WTC11 (cell line): ENCODE measurements at regions not wholly inside any gene's neighbourhood (a gene's known extent, or its start where the extent isn't known, plus 50 kb on each side); places are given as distances from the start of the nearest gene placed in this dataset.

Experiments used
- ATAC-seq: fragments of 200-7000 bp; cut with Tn5 transposase; 2 replicates; pipeline ENCODE4 v1.10.0; 2021; ENCODE audit warnings: mild to moderate bottlenecking, moderate library complexity
- CTCF ChIA-PET: fragments of 300-600 bp; sonication (Branson Sonifier 250); formaldehyde crosslinking; loops from one replicate; lab custom pipeline; 2021; ENCODE audit warnings: antibody characterized with exemption; lab: Charles Lee
- POLR2A ChIA-PET: fragments of 350-600 bp; sonication (Branson Sonifier 250); formaldehyde crosslinking; loops from one replicate; lab custom pipeline; 2021; ENCODE audit warnings: antibody characterized with exemption; lab: Charles Lee
- DNase-seq: peaks from one replicate; pipeline ENCODE4 v3.0.0; 2021; ENCODE audit warnings: low spot score
- H3K27ac Mint-ChIP-seq: 2 replicates; pipeline ENCODE4 v1.8.0; 2021; ENCODE audit warnings: mixed read lengths
- H3K27me3 Mint-ChIP-seq: 2 replicates; pipeline ENCODE4 v1.8.0; 2021; ENCODE audit warnings: low read depth, mild to moderate bottlenecking, moderate library complexity, mixed read lengths
- H3K36me3 Mint-ChIP-seq: 2 replicates; pipeline ENCODE4 v1.8.0; 2021; ENCODE audit warnings: mixed read lengths
- H3K4me1 Mint-ChIP-seq: 2 replicates; pipeline ENCODE4 v1.8.0; 2022; ENCODE audit warnings: mixed read lengths
- H3K4me3 Mint-ChIP-seq: 2 replicates; pipeline ENCODE4 v1.8.0; 2021; ENCODE audit warnings: mild to moderate bottlenecking, moderate library complexity, mixed read lengths
- H3K9me3 Mint-ChIP-seq: 2 replicates; pipeline ENCODE4 v1.8.0; 2021; ENCODE audit warnings: mixed read lengths
- CREB1 ChIP-seq: sonication (generic); formaldehyde crosslinking; IDR thresholded peaks from 2 replicates; pipeline ENCODE4 v1.8.0; 2023; ENCODE audit warnings: mild to moderate bottlenecking, missing genetic modification reagents
- ELF4 ChIP-seq: sonication (generic); formaldehyde crosslinking; IDR thresholded peaks from 2 replicates; pipeline ENCODE4 v1.8.1; 2022; ENCODE audit warnings: low read depth, mild to moderate bottlenecking, moderate library complexity, missing genetic modification reagents
- FOXP1 ChIP-seq: sonication (generic); formaldehyde crosslinking; IDR thresholded peaks from 2 replicates; pipeline ENCODE4 v1.8.0; 2022; ENCODE audit warnings: missing genetic modification reagents, mild to moderate bottlenecking, moderate library complexity, borderline replicate concordance
- MAX ChIP-seq: sonication (generic); formaldehyde crosslinking; IDR thresholded peaks from 2 replicates; pipeline ENCODE4 v1.8.0; 2022; ENCODE audit warnings: mild to moderate bottlenecking, missing genetic modification reagents
- NFATC4 ChIP-seq: fragments of 250-450 bp; sonication (Bioruptor Pico); IDR thresholded peaks from 2 replicates; pipeline ENCODE4 v1.9.0; 2021; ENCODE audit warnings: mild to moderate bottlenecking
- NR1H2 ChIP-seq: sonication (generic); formaldehyde crosslinking; IDR thresholded peaks from 2 replicates; pipeline ENCODE4 v1.9.0; 2021; ENCODE audit warnings: mild to moderate bottlenecking, moderate library complexity, missing genetic modification reagents
- PREB ChIP-seq: sonication (generic); formaldehyde crosslinking; IDR thresholded peaks from 2 replicates; pipeline ENCODE4 v1.8.1; 2022; ENCODE audit warnings: mild to moderate bottlenecking, missing genetic modification reagents, moderate library complexity, borderline replicate concordance
- RORB ChIP-seq: fragments of 250-450 bp; sonication (Bioruptor Pico); IDR thresholded peaks from 2 replicates; pipeline ENCODE4 v1.9.0; 2021; ENCODE audit warnings: mild to moderate bottlenecking
- SMAD3 ChIP-seq: sonication (generic); formaldehyde crosslinking; IDR thresholded peaks from 2 replicates; pipeline ENCODE4 v1.8.0; 2022; ENCODE audit warnings: missing genetic modification reagents, mild to moderate bottlenecking, borderline replicate concordance
- STAT6 ChIP-seq: sonication (generic); formaldehyde crosslinking; conservative IDR thresholded peaks from 2 replicates; pipeline ENCODE4 v1.8.1; 2023; ENCODE audit warnings: mild to moderate bottlenecking, low read depth, missing genetic modification reagents, moderate library complexity
- USF1 ChIP-seq: sonication (generic); formaldehyde crosslinking; IDR thresholded peaks from 2 replicates; pipeline ENCODE4 v1.8.0; 2022; ENCODE audit warnings: mild to moderate bottlenecking, missing genetic modification reagents
- USF2 ChIP-seq: sonication (generic); formaldehyde crosslinking; IDR thresholded peaks from 2 replicates; pipeline ENCODE4 v1.8.1; 2023; ENCODE audit warnings: mild to moderate bottlenecking, missing genetic modification reagents, moderate library complexity
- ZBTB21 ChIP-seq: sonication (generic); formaldehyde crosslinking; IDR thresholded peaks from 2 replicates; pipeline ENCODE4 v1.8.1; 2023; ENCODE audit warnings: mild to moderate bottlenecking, missing genetic modification reagents, borderline replicate concordance
- ZNF121 ChIP-seq: sonication (generic); formaldehyde crosslinking; IDR thresholded peaks from 2 replicates; pipeline ENCODE4 v1.8.0; 2023; ENCODE audit warnings: missing genetic modification reagents
- ZNF317 ChIP-seq: sonication (generic); formaldehyde crosslinking; IDR thresholded peaks from 2 replicates; pipeline ENCODE4 v1.8.1; 2023; ENCODE audit warnings: low read depth, mild to moderate bottlenecking, moderate library complexity, missing genetic modification reagents, borderline replicate concordance
- ZNF423 ChIP-seq: fragments of 250-450 bp; sonication (Bioruptor Pico); IDR thresholded peaks from 2 replicates; pipeline ENCODE4 v2.1.2; 2022; ENCODE audit warnings: mild to moderate bottlenecking, moderate library complexity
- ZNF532 ChIP-seq: fragments of 250-450 bp; sonication (Bioruptor Pico); IDR thresholded peaks from 2 replicates; pipeline ENCODE4 v1.9.0; 2021; ENCODE audit warnings: mild to moderate bottlenecking, borderline replicate concordance
- ZNF671 ChIP-seq: fragments of 250-450 bp; sonication (Bioruptor Pico); IDR thresholded peaks from 2 replicates; pipeline ENCODE4 v1.8.0; 2021; ENCODE audit warnings: mild to moderate bottlenecking

- peaks cover 11% of the 10 kb centered on the region; the same call in 1 of the 2 replicates for H3K9me3 Mint-ChIP-seq
- DNase-seq, result no peak
- peaks cover 10% of the 10 kb centered on the region for H3K4me1 Mint-ChIP-seq
- peaks cover 6% of the 10 kb centered on the region; the same call in 1 of the 2 replicates for H3K27me3 Mint-ChIP-seq
- ChIA-PET POLR2A (no interaction called here), CTCF (no interaction called here)
- H3K27ac Mint-ChIP-seq, result no peak overlapping the region
- H3K4me3 Mint-ChIP-seq, result no peak overlapping the region
- no peak for TF ChIP-seq ZBTB21 (CRISPR knock-in tag)
- no peak for TF ChIP-seq ZNF671 (CRISPR knock-in tag)
- TF ChIP-seq NFATC4 (CRISPR knock-in tag), result no peak
- H3K36me3 Mint-ChIP-seq, result no peaks in the 10 kb centered on the region
- no peak for ATAC-seq
These were observed 870.2 kb downstream of the BRD1 start for GRCh38 chr22:48957311-48957986.

- POLR2A ChIA-PET, result no interaction called here
- H3K4me1 Mint-ChIP-seq, result 0 out of 2 replicates have a peak, but pooled peaks cover 4% of the 10 kb centered on the region
- no peak overlapping the region for H3K27ac Mint-ChIP-seq
- ATAC-seq, result no peak
- H3K36me3 Mint-ChIP-seq, result no peaks in the 10 kb centered on the region
- H3K9me3 Mint-ChIP-seq, result peaks cover 5% of the 10 kb centered on the region; the same call in 1 of the 2 replicates
- no peak for DNase-seq
- peaks cover 6% of the 10 kb centered on the region; the same call in 1 of the 2 replicates for H3K27me3 Mint-ChIP-seq
- H3K4me3 Mint-ChIP-seq, result no peak overlapping the region
- CTCF ChIA-PET, result interaction anchor here (0.8 kb wide), 1 partner anchor 173 kb away, joined by 4 read pairs; no protein-coding TSS in a partner anchor
- TF ChIP-seq ZNF532 (CRISPR knock-in tag), result no peak
- TF ChIP-seq ZNF121 (CRISPR knock-in tag), result no peak
- no peak for TF ChIP-seq ELF4 (CRISPR knock-in tag)
- no peak for TF ChIP-seq USF1
- no peak for TF ChIP-seq ZNF317 (CRISPR knock-in tag)
- TF ChIP-seq NR1H2 (CRISPR knock-in tag), result no peak
- no peak for TF ChIP-seq PREB (CRISPR knock-in tag)
- no peak for TF ChIP-seq FOXP1 (CRISPR knock-in tag)
- TF ChIP-seq STAT6 (CRISPR knock-in tag), result no peak
- TF ChIP-seq USF2, result no peak
- no peak for TF ChIP-seq CREB1
- no peak for TF ChIP-seq MAX (CRISPR knock-in tag)
- no peak for TF ChIP-seq ZNF423 (CRISPR knock-in tag)
- no peak for TF ChIP-seq SMAD3 (CRISPR knock-in tag)
- TF ChIP-seq RORB, result no peak
These were observed 872.0 kb downstream of the BRD1 start for GRCh38 chr22:48955351-48956311.
